ENCODE measurements at regions not wholly inside any gene's neighbourhood (a gene's known extent, or its start where the extent isn't known, plus 50 kb on each side); places are given as distances from the start of the nearest gene placed in this dataset.

DNA sequence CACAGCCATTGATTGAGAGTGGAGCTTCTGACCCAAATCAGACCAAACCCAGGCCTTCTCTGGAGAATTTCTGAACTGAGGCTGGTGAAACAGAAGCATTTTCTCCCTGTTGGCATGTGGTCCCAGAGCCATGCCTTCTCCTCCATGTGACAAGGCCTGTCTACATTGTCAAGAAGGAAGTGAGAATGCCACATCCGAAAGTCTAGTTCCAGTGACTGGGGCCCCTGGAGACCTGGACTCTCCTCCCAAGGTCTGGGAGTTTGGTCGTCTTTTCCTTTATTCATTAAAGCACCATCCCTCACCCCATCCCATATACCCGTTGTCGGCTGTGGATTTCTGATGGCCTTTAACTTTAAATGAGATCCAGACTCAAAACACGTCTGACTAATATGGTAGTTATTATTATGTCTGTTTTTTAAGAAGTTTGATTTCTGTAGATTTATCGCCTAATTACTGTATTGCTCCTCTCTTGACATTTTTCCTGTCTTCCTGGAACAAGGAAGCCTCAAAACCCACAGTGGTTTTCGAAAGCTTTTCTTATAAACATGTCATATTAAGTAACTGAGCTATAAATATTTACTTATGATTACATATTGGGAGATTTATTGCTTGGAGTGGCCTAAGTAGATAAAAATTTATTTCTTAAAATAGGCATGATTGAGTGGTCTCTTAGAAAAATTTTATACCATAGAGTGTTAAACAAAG is 128.3 kb upstream of the FRY start:
- TF ChIP-seq, protein P1, sequence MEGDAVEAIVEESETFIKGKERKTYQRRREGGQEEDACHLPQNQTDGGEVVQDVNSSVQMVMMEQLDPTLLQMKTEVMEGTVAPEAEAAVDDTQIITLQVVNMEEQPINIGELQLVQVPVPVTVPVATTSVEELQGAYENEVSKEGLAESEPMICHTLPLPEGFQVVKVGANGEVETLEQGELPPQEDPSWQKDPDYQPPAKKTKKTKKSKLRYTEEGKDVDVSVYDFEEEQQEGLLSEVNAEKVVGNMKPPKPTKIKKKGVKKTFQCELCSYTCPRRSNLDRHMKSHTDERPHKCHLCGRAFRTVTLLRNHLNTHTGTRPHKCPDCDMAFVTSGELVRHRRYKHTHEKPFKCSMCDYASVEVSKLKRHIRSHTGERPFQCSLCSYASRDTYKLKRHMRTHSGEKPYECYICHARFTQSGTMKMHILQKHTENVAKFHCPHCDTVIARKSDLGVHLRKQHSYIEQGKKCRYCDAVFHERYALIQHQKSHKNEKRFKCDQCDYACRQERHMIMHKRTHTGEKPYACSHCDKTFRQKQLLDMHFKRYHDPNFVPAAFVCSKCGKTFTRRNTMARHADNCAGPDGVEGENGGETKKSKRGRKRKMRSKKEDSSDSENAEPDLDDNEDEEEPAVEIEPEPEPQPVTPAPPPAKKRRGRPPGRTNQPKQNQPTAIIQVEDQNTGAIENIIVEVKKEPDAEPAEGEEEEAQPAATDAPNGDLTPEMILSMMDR (IDR thresholded peaks at IDR 0.05; ENCODE audit: insufficient read depth, low read depth, low read length, missing control alignments), result no peak
- no peak overlapping the region for H3K4me3 ChIP-seq (ENCODE audit: low read length)
- DNase-seq (ENCODE audit: low read depth), result no peak

DNA sequence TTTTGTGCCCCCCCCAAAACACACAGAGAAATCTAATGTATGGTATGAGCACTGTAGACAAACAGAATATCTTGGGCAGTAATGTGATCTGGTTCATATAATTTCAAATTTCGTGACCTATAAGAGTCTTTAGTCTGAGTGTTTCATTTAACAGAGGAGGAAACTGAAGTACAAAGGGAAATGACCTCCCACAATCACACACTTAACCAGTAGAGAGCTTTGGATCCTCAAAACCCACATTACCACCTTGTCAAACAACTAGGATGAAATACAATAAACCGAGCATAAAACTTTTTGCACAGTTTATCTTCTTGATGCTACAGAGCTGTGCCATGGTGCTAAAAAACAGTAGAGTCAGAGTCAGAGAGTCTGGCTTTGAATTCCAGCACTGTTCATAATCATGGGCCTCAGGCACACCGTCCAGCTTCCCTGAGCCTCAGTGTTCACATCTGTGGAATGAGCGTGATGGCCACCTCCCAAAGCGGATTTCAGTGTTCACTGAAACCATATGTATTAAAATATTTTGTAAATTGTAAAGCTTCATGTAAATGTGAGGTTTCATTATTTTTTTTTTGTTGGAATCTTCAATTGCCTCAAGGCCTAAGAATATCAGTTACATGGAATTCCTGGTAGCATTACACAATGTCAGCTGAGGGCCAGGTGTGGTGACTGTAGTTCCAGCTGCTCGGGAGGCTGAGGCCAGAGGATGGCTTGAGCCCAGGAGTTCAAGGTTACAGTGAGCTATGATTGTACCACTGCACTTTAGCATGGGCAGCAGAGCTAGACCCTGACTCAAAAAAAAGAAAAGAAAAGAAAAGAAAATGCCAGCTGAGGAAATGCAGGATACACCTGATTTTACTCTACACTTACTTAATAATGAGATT is 126.4 kb upstream of the FRY start:
- no peak overlapping the region for H3K4me3 ChIP-seq (ENCODE audit: low read length)
- TF ChIP-seq, protein P1 (IDR thresholded peaks at IDR 0.05; ENCODE audit: insufficient read depth, low read depth, low read length, missing control alignments), result no peak
- no peak for DNase-seq (ENCODE audit: low read depth)

DNA sequence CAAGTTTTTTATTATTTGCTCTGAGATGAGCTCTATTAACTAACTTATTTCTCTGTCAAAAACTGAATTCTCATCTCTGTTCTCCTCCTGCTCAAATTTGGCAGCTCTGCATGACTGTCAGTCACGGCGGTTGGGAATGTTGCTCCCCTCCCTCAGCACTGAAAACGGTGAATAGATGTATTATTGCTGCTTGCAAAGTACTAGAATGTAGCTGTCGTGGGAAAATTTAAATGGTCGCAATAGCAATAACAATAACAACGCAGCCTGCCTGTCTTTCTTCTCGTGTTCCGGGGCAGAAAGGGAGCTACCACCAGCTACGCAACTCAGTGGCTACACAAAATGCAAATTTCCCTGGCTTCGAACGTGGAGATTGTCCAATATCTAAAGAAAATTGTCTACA is 125.6 kb upstream of the FRY start:
- DNase-seq (ENCODE audit: low read depth), result no peak
- H3K4me3 ChIP-seq (ENCODE audit: low read length), result no peak overlapping the region
- TF ChIP-seq, protein P1 (IDR thresholded peaks at IDR 0.05; ENCODE audit: insufficient read depth, low read depth, low read length, missing control alignments), result no peak

DNA sequence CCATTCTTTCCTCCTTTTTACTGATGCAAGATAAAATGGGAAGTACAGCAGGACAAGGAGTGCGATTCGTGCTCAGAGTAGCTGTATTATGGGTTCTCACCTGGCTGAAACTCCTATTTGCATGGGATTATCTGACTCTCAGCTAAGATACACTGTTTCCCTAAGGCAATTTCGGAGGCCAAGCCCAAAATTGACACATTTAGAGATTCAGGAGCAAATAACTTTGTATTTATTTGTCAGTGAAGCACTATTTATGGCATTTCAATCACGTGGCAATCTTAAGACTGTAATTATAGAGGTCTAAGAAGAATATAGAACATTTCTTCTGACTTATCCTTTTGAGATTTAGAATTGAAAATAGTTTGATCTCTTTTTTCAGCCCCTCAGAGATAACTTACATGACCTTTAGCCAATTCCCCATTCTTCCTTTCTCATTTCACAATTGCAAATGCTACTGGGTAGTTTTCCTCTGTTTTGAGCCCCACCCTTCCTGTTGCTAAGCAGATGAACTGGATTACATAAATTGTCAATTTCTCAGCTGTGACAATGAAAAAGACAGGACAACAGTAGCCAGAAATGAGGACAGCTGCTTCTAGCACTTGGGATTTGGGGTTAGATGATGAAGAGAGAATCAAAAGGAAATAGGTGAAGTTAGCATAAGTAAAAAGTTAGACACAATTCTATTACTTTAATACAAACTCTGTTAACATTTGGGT is 122.7 kb upstream of the FRY start:
- no peak overlapping the region for H3K4me3 ChIP-seq (ENCODE audit: low read length)
- DNase-seq (ENCODE audit: low read depth), result peak; percentile 24
- TF ChIP-seq, protein P1 (IDR thresholded peaks at IDR 0.05; ENCODE audit: insufficient read depth, low read depth, low read length, missing control alignments), result no peak

DNA sequence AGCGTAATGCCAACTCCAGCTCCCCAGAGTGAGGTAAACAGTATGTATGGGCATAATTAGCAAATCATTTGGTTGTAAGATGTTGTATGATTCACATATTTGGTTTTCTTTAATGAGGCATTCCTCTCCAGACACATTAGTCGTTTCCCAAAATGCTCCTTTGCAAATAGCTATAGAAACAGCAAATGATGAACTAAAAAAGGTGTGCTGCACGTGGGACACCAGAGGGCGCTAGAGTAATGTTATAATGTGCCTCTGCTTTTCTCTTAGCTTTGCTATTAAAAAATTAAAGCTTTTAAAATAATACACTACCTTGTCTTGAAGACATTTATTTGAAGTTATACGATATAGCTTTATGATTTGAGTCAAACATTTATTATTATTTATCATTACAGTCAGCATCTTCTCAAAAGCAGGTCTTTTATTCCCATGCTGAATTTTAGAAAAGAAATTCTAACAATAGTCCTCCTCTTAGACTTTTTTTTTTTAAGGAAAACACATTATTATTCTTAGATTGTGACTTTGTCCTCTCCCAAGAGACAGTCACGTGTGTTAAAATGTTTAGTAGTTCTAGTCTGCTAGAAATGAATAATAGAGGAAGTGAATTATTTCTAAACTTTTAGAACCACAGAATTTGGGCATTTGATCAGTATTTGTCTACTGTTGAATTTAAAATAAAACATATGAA is 121.6 kb upstream of the FRY start:
- TF ChIP-seq, protein P1 (IDR thresholded peaks at IDR 0.05; ENCODE audit: insufficient read depth, low read depth, low read length, missing control alignments), result peak; percentile 87
- H3K4me3 ChIP-seq (ENCODE audit: low read length), result no peak overlapping the region
- peak; percentile 72 for DNase-seq (ENCODE audit: low read depth)

DNA sequence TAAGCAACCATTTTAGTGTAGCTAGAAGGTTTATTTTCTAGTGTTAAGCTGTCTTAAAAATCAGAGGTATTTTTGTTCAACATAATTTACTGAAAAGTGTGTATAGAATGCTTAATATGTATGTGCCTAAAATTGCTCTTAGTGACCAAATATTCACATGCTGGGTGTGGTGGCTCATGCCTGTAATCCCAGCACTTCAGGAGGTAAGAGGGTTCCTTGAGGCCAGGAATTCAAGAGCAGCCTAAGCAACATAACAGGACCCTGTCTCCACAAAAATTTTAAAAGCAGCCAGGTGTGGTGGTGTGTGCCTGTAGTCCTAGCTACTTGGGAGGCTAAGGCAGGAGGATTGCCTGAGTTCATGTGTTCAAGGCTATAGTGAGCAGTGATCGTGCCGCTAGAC is 120.9 kb upstream of the FRY start:
- H3K4me3 ChIP-seq (ENCODE audit: low read length), result no peak overlapping the region
- TF ChIP-seq, protein P1 (IDR thresholded peaks at IDR 0.05; ENCODE audit: insufficient read depth, low read depth, low read length, missing control alignments), result no peak
- DNase-seq (ENCODE audit: low read depth), result no peak
